Dedifferentiated amniotic fluid mesenchymal stem cell (primary cell): ENCODE measurements at regions not wholly inside any gene's neighbourhood (a gene's known extent, or its start where the extent isn't known, plus 50 kb on each side); places are given as distances from the start of the nearest gene placed in this dataset.

Experiments
- DNase-seq: peaks from one replicate; pipeline ENCODE4 v3.0.0-alpha.2; 2016; ENCODE audit errors: extremely low spot score

DNA sequence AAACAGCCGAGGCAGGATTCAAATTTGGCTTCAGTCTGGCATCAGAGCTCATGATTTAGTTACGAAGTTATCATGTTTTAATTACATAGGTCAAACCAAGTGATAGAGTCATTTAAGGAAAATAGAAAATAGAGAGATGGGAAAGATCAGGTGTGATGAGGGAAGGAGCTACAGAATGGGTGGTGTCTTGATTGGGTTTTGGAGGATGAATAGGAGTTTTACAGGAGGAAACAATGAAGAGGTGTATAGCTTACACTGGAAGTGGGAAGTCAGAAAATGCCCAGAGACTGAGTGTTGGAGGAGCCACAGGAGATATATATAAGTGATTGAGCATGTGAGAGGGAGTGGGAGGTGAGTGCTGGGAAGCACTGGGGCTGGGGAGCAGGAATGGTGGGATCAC is 264.2 kb upstream of the TNP1 start:
- no peak for DNase-seq

DNA sequence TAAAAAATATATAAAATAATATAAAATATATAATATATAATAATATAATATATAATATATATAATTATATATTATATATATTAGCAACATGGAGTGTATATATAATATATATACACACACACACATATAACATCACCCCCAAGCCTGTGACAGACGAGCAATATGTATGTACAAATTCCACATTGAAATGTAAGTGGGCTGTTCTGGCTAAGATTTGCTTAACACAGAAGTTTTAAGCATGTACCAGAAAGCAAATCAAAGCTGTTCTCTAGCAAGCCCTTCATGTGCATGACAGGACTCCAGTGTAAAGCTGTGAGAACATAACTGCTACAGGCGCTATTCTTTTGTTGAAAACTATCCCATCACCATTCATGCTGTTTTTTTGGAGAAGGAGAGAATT is 261.7 kb upstream of the TNP1 start:
- DNase-seq, result no peak

DNA sequence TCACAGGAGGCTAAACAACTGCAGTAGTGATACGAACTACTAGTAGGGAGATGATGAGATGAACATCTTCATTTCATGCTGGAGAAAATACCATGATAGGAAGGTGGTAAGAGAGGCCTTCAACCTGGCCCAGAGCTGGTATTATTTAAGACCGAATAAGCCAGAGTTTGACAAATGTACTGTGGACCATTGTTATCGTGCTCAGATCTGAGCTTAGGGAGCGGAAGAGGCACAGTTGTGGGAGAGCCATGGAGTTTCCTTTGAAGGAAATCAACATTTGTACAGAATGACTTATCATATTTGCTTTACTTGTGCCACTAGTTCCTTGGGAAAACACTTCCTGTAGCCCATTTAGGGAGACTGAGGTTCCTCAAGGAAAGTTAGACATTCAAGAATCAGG is 260.6 kb upstream of the TNP1 start:
- no peak for DNase-seq

DNA sequence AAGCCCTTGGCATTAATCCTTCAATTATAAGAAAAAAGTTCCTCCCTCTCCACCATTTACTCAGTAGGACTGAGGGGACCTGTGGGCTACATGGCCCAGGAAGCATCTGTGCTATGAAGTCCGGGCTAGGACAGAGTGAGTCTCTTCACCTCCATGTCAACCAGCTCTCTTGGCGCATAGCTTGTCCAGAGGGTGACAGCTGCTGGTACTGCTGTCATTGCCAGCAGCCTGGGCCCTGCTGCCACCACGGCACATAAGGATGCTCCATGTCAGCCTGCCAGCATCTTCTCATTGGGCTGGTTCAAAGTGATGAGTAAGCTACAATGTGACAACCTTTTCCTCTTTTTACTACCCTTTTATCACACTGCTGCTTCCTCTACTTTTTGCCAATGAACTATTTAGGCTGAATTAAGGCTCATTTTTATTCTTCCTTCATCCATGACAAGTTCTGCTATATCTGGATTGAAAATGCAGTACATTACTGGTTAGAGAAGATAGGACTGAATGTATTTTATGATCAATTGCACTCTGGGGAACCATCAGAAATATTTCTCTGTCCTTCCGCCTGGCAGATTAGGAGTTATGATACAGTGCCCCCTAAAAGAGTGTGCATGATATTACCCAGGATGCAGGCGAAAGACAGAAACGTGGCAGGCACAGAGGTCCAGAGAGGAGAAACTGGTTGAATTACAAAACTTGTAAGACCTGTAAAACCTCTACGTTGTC is 258.9 kb upstream of the TNP1 start:
- DNase-seq, result no peak

DNA sequence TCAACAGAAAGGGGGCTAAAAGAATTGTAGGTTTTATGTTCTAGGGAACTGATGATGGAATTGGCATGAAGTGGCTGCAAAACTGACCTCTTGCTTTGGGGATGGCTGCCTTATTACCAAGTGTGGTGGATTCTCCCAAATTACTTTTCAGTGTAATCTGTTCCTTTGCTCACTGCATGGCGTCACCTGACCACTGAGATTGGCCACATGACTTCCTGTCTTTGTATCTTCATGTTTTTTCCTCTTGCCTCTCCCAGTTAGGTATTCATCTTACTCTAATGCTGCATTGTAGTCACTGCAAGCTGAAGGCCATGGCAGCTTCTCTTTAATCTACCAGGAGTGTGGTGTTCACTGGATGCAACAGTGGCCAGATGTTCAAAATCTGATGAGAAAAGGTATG is 257.7 kb upstream of the TNP1 start:
- DNase-seq, result no peak

DNA sequence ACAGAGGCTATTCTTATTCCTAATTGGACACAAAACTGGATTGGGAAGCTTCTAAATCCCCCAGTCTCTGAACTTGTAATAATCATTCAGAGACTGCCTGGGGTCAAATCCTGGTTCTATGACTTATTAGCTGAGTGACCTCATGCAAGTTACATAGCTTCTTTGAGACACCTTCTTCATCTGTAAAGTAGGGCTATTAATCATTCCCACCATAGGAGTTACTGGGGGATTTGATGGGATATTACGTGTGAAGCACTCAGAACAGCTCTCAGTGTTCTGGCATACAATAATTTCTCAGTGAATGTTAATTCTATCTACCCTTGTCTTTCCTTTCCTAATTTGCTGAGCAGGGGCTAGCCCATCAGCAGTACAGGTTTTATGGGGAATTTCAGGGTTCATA is 256.7 kb upstream of the TNP1 start:
- DNase-seq, result no peak

DNA sequence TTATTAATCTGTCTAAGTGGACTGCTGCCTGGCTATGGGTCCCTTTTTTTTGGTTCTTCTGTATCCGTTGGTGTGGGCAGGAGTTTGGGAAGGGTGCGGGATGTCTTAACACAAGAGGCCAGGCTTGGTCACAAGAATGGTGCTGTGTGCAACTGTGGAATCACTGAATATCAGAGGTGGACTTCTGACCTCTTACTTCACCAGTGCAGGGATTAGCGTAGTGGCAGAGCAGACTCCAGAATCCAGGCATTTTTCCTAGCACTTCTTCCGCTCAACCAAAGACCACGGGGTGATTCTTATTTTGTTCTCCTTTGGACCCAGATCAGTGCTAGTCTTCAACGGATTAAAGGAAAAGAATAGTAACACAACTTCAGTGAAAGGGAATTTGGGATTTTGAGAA is 254.3 kb upstream of the TNP1 start:
- no peak for DNase-seq

DNA sequence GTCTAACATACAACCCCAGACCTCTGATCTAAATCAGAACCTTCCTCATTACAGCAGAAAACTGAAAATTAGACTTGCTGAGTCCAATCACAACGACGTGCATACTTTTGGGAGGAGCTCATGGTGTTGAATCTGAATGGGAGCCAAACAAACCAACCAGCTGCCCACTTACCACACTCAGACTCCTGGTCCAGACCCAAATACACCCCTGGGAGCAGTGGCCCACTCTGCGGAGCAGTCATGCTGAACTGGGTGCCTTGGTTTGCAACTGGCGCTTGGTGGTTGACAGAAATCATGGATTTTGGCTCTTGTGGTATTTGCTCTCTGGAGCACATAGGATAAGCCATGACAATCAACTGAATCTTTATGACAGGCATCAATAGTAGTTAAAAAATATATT is 253.6 kb upstream of the TNP1 start:
- DNase-seq, result no peak

DNA sequence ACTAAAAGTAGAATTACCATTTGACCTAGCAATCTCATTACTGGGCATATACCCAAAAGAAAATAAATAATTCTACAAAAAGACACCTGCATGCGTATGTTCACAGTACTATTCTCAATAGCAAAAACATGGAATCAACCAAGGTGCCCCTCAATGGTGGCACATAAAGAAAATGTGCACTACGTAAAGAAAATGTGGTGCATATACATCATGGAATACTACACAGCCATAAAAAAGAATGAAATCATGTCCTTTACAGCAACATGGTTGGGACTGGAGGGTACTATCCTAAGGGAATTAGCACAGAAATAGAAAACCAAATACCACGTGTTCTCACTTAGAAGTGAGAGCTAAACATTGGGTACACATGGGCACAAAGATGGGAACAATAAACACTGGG is 250.7 kb upstream of the TNP1 start:
- no peak for DNase-seq

DNA sequence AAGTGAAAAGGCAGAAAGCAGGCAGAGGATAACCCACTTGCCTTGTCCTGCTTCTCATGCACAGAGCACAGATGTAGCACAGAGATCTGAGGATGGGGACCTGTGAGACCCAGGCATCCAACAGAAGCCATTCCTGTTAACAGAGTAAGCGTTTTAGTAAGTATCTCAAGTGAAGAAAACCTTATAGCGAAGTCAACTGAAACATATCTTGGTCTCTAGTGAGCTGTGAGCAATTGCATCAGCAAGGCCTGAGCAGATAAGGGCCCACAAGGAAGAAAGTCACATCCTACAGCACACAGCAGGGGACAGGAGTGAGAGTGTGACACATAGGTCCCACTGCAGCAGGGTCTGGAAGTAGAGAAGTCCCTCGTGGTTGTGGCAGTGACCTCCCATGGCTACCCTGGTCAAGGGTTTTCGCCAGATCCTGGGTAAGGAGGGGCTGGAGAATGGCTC is 248.7 kb upstream of the TNP1 start:
- no peak for DNase-seq

DNA sequence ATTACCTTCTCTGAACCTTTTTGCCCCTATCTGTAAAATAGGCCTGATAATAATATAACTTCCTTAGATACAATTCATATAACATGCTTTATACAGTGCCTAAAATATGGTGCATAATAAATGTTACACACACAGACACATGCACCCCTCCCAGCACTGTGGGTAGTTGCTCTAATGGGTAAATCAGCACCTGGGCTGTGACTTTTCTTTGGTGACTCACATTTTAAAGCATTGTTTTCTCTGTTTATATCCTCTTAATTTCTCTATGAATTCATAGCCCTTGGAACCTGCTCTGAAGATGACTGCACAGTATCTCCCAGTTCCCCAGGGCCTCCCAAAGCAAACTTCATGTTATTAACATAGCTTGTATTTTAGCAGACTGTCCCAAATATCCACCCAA is 248.2 kb upstream of the TNP1 start:
- DNase-seq, result no peak

DNA sequence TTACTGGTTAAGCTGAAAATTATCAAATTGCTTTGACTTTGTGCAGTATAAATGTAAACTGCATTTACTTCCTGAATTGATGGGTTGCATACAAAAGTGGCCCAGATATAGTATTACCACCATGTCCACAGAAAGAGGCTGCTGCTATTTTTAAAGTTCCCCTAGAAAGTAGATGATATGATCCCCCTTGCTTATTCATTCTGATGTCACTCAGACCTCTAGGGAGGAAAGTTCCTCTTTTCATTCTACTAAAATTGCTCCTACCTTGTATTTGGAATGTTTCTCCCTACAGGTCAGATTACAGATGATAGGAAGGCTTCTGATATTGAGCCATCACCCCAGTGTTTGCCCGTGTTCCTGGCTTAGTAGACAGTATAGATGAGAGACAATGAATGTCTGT is 247.6 kb upstream of the TNP1 start:
- DNase-seq, result no peak

DNA sequence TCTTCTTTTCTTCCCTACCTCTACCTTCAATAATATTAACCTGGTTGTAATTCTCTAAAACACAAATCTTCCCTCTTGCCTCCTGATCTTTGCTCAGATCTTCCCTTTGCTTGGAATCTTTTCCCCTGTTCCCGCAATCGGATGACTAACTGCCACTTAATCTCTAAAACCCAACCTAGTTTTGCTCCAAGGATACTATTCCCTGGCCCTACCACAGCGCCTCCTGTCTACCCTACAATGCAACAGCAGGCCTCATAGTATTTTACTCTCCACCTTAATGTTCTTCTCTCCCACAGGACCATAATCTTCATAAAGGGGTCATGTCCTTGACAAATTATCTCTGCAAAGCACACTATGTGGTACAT is 246.8 kb upstream of the TNP1 start:
- no peak for DNase-seq

DNA sequence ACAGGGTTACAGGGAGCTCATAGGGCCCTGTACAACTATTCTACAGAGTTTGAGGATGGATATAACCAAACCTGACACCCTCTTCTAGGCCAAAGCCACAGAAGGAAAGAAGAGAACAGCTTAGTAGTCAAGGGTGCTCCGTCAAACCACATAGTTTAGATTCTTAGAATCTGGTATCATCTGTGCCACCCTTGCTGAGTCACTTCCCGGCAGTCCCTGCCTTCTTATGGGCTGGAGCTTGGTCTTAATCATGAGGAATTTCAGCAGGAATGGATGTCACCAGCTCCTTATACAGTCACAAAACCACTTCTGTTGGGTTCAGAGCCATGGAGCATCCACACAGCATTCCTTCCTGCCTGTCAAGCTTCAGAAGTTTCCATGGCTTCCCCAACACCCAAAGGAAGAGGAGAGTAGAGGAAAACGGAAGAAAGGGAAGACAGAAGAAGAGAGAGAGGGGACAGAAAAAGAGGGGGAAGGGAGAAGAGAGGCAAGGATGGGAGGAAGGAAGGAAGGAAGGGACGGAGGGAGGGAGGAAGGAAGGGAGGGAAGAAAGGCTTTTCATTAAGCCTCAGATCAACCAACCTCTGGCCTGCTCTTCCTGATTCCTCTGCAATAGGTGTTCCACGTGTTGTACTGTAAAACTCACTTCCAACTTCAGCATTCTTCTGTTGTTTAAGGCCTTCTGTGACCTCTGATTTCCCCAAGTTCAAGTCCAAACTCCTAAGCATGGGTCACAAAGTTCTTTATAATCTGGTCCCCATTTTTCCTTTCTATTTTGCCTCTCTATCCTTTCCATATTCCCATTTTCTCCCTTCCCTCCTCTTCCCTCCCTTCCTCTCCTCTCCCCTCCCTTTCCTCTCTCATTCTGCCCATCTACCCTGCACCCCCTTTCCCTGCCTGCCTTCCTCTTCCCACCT is 246.1 kb upstream of the TNP1 start:
- peak; percentile 92 for DNase-seq

DNA sequence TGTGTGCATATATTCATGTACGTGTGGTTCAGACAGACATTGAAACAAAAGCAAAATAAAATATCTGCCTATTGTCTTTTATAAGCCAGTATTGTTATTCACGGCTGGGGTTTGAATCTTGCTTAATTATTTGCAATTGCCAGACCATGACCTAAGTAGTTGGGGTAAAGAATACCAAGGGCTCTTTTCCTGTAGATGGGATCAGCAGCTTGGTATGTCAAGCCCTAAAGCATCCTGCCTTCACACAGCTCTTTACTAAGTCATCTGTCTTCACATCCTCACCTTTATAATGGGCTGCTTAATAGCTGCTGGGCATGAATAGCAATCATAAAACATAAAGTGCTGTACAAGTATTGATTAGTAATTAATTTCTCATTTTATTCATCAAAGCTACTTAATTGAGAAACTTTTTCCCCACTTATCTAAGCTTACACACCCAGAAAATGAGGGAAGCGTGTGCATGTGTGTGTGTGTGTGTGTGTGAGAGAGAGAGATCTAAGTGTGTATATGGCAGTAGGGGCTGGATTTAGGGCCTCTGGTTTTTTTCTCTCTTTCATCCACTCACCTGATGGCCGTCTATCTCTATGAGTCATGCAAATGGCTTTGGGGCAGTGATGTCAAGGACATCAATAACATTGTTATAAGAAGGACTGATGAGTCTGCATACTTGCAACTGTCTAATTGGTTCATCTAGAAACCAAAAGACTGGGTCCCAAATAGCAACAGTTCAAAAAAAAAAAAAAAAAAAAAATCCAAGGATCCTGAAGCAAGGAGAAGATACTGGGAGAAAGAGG is 244.1 kb upstream of the TNP1 start:
- DNase-seq, result no peak

DNA sequence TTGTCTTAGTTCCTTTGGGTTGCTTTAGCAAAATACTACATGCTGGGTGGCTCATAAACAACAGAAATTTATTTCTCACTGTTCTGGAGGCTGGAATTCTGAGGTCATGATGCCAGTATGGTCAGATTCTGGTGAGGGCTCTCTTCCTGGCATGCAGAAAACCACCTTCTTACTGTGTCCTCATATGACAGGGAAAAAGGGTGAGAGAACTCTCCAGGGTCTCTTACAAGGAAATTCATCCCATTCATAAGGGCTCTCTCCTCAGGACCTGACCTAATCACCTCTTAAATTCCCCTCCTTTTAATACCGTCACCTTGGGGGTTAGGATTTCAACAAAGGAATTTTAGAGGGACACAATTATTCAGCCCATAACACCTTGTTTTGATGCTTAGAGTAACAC is 243.1 kb upstream of the TNP1 start:
- DNase-seq, result no peak

DNA sequence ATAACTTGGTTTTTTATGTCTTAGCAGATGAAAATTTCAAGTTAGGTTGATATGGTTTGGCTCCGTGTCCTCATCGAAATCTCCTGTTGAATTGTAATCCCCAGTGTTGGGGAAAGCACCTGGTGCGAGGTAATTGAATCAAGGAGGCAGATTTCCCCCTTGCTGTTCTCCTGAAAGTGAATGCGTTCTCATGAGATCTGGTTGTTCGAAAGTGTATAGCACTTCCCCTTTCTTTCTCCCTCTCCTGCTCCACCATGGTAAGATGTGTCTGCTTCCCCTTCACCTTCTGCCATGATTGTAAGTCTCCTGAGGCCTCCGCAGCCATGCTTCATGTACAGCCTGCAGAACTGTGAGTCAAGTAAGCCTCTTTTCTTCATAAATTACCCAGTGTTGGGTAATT is 242.1 kb upstream of the TNP1 start:
- DNase-seq, result no peak

DNA sequence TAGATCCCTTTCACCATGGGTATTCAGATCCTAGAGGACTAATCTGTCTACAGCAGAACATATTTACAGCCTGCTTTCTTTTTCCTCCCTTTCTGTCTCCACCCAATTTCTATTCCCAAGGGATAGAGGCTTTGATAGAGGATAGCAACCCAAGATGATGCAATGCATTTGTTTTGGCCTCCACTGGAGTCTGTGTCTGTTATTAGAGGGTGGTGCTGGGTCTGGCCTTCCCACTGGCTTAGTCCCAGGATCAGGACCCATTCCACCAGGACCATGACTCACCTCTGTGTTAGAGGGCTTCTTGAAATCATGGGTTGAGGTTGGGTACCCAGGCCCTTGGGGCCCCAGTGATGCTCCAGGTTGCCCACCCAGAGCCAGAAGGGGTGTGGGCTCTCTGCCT is 239.7 kb upstream of the TNP1 start:
- DNase-seq, result peak; percentile 21

DNA sequence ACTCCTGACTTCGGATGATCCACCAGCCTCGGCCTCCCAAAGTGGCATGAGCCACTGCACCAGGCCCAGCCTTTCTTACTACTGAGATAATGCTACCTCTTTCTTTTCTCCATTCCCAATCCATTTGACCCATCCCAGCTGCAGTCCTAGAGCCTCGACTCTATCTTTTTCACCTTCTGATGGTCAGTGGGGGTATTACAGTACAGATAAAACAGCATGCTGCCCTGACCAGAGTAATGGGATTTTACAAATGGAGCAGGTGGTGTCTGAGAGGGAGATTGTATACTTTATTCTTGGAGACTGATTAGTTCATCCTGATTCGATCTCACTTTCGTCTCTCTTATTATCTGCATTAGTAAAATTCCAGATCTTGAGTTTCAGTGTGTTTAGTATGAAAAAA is 238.6 kb upstream of the TNP1 start:
- no peak for DNase-seq

DNA sequence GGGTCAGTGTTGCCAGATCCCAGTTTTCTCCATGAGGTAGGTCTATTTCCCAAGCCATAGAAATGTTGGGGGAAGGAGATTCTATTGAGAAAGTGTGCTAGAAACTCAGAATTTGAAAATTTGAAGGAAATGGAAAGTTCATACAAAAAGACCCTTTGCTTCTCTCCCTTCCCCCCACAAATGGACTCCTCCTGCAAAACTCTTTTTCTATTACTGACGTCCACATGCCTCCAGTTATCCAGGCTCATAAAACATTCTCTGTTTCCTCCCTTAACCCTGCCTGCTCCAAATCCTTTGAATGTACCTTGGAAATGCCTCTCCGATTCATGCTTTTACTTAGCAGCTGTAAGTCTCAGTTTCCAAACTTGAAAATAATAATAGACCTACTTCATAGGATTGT is 237.5 kb upstream of the TNP1 start:
- no peak for DNase-seq

DNA sequence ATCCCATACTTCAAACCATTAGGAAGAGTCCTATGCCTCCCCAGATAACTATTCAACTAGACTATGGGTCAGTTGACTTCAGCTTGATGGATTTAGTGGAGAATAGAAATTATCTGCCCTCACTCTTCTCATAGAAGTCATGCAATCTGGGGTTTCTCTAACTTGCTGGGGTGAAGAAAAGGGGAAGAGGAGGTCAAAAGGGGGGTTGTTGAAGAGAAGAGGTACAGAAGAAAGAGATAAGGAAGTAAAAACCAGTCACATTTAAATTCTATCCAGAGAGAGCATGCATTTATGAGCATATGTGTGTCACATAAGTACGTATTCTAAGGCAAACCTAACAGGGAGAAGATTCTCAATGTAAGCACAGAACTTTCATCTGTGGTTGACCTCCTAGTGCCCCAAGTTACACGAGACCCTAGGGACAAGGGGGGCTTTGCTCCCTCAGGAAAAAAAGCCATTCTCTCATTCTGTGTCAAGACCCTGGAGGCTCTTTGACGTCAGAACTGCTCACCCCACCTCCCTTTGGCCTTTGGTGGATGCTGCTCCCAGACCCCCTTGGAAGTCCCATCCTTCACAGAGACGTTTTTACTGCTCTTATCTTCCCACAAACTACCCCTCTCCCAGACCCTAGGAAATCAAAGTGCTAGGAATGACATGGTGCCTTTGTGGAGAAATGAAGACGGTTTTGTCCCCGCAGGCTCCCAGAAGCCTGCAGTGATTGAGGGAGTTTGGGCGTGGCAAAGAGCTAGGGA is 236.8 kb upstream of the TNP1 start:
- DNase-seq, result no peak
